Hepatocyte (in vitro differentiated cells): ENCODE measurements at regions not wholly inside any gene's neighbourhood (a gene's known extent, or its start where the extent isn't known, plus 50 kb on each side); places are given as distances from the start of the nearest gene placed in this dataset.

Experiments used
- EZH2 ChIP-seq: fragments of 200-600 bp; sonication (generic); IDR thresholded peaks from 2 replicates; pipeline ENCODE4 v1.6.1; 2016; ENCODE audit warnings: antibody characterized with exemption, mild to moderate bottlenecking, borderline replicate concordance
- EZH2phosphoT487 ChIP-seq: fragments of 200-600 bp; sonication (generic); IDR thresholded peaks from one replicate; pipeline ENCODE4 v1.6.1; 2018; ENCODE audit warnings: antibody characterized with exemption, mild to moderate bottlenecking, low read depth, moderate library complexity; ENCODE audit not compliant: unreplicated experiment, severe bottlenecking
- TF ChIP-seq, protein P1 (sequence below): fragments of 200-600 bp; sonication (generic); IDR thresholded peaks from 2 replicates; pipeline ENCODE4 v1.5.1; 2016; ENCODE audit warnings: antibody characterized with exemption, mild to moderate bottlenecking; ENCODE audit not compliant: poor library complexity

DNA sequence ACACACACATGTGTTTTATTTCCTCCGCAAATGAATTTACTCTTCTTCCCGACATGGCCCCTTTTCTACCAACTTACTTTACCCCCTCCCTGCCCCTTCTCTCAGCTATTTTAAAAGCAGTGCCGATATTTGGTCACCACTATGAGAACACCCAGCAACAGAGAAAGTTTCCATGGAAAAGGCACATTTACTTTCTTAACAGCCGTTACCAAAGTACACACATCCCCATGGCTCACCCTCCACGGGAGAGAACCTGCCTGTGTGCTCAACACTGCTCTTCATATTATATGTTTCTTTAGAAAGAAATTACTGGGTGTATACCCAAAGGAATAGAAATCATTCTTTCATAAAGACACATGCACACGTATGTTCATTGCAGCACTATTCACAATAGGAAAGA is 714.4 kb downstream of the DCDC2C start:
- no peak for TF ChIP-seq EZH2phosphoT487
- TF ChIP-seq, protein P1, sequence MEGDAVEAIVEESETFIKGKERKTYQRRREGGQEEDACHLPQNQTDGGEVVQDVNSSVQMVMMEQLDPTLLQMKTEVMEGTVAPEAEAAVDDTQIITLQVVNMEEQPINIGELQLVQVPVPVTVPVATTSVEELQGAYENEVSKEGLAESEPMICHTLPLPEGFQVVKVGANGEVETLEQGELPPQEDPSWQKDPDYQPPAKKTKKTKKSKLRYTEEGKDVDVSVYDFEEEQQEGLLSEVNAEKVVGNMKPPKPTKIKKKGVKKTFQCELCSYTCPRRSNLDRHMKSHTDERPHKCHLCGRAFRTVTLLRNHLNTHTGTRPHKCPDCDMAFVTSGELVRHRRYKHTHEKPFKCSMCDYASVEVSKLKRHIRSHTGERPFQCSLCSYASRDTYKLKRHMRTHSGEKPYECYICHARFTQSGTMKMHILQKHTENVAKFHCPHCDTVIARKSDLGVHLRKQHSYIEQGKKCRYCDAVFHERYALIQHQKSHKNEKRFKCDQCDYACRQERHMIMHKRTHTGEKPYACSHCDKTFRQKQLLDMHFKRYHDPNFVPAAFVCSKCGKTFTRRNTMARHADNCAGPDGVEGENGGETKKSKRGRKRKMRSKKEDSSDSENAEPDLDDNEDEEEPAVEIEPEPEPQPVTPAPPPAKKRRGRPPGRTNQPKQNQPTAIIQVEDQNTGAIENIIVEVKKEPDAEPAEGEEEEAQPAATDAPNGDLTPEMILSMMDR = no peak
- no peak for TF ChIP-seq EZH2
